GM12878 (cell line): ENCODE measurements at regions not wholly inside any gene's neighbourhood (a gene's known extent, or its start where the extent isn't known, plus 50 kb on each side); places are given as distances from the start of the nearest gene placed in this dataset.

Experiments used
- ATAC-seq: fragments of 200-7000 bp; cut with Tn5 transposase; 3 replicates; pipeline ENCODE4 v1.9.1; 2020; ENCODE audit warnings: mild to moderate bottlenecking, moderate library complexity
- BruUV-seq: library from RNA; stranded (reverse); fragments of 400-500 nt; replicated peaks from 2 replicates; lab custom pipeline; 2021; lab: Mats Ljungman, UMichigan
- CTCF ChIA-PET: fragments of 300-600 bp; sonication (Branson Sonifier 250); formaldehyde crosslinking; extraction: SDS; loops from one replicate; lab custom pipeline; 2021; ENCODE audit warnings: inconsistent platforms; lab: Yijun Ruan, JAX
- POLR2A ChIA-PET: fragments of 350-600 bp; formaldehyde crosslinking; extraction: SDS; loops from one replicate; lab custom pipeline; 2021; ENCODE audit warnings: inconsistent platforms; lab: Charles Lee
- RAD21 ChIA-PET: fragments of 300-600 bp; sonication (Branson Sonifier 250); formaldehyde crosslinking; loops from one replicate; lab custom pipeline; 2023; ENCODE audit warnings: antibody characterized with exemption; ENCODE audit not compliant: unreplicated experiment; lab: Charles Lee
- SMC1A ChIA-PET: fragments of 300-600 bp; sonication (Branson Sonifier 250); formaldehyde crosslinking; loops from one replicate; lab custom pipeline; 2023; ENCODE audit not compliant: unreplicated experiment, uncharacterized antibody; lab: Charles Lee
- DNase-seq: peaks from one replicate; pipeline ENCODE4 v3.0.0-alpha.2; 2011; ENCODE audit warnings: low read depth, low spot score
- FAIRE-seq: peaks from 3 replicates; lab custom pipeline; 2011; peaks lifted over from hg19 to GRCh38; lab: Jason Lieb, UNC
- H2AFZ ChIP-seq: 2 replicates; pipeline ENCODE4 v1.6.0; 2011; ENCODE audit warnings: low read depth, low read length, control low read depth; ENCODE audit not compliant: control insufficient read depth
- H3K27ac ChIP-seq: 2 replicates; pipeline ENCODE4 v1.5.1; 2011; ENCODE audit warnings: control low read depth; ENCODE audit not compliant: control insufficient read depth, insufficient read depth
- H3K27me3 ChIP-seq, 2 experiments: replicated peaks in 1 of 2; 2 replicates each; pipeline versions ENCODE4 v1.6.0 to v1.6.1; 2011; ENCODE audit warnings: low read length in 1 of 2; ENCODE audit not compliant: control insufficient read depth in 2 of 2, insufficient read depth in 2 of 2
- H3K36me3 ChIP-seq, 2 experiments: 2 replicates each; pipeline ENCODE4 v1.5.1; 2011; ENCODE audit warnings: low read length in 1 of 2; ENCODE audit not compliant: control insufficient read depth in 2 of 2, insufficient read depth in 2 of 2
- H3K4me1 ChIP-seq: 2 replicates; pipeline ENCODE4 v1.6.1; 2011; ENCODE audit warnings: mild to moderate bottlenecking, low read length, moderate library complexity, mixed read lengths; ENCODE audit not compliant: control insufficient read depth, insufficient read depth
- H3K4me2 ChIP-seq: 2 replicates; pipeline ENCODE4 v1.6.0; 2011; ENCODE audit warnings: control low read depth; ENCODE audit not compliant: control insufficient read depth, insufficient read depth
- H3K4me3 ChIP-seq: fragments of 200-600 bp; sonication (generic); 2 replicates; pipeline ENCODE4 v1.5.1; 2016
- H3K79me2 ChIP-seq: 2 replicates; pipeline ENCODE4 v1.6.0; 2011; ENCODE audit warnings: low read length; ENCODE audit not compliant: control insufficient read depth, insufficient read depth
- H3K9ac ChIP-seq: 2 replicates; pipeline ENCODE4 v1.8.0; 2011; ENCODE audit warnings: low read length, control low read depth, mixed read lengths; ENCODE audit not compliant: control insufficient read depth, insufficient read depth
- H3K9me3 ChIP-seq: replicated peaks from 3 replicates; pipeline ENCODE4 v1.5.1; 2011; ENCODE audit warnings: mild to moderate bottlenecking, low read length; ENCODE audit not compliant: control insufficient read depth, insufficient read depth
- H4K20me1 ChIP-seq: 2 replicates; pipeline ENCODE4 v1.6.0; 2011; ENCODE audit not compliant: control insufficient read depth, insufficient read depth
- MYB ChIP-seq: fragments of 150-350 bp; IDR thresholded peaks from 2 replicates; pipeline ENCODE4 v1.6.1; 2014; ENCODE audit warnings: mild to moderate bottlenecking, low read depth, low read length, borderline replicate concordance
- PAX8 ChIP-seq: fragments of 450-650 bp; IDR thresholded peaks from 2 replicates; pipeline ENCODE4 v1.6.1; 2017; ENCODE audit warnings: mild to moderate bottlenecking, moderate library complexity
- PRDM15 ChIP-seq: fragments of 450-650 bp; formaldehyde crosslinking; IDR thresholded peaks from 2 replicates; pipeline ENCODE4 v1.4.0; 2020; ENCODE audit warnings: mild to moderate bottlenecking, moderate library complexity
- SREBF1 ChIP-seq: IDR thresholded peaks from 2 replicates; pipeline ENCODE4 v1.6.1; 2012; ENCODE audit warnings: mild to moderate bottlenecking, low read length
- STAT1 ChIP-seq: fragments of 450-650 bp; conservative IDR thresholded peaks from 2 replicates; pipeline ENCODE4 v1.6.1; 2014; ENCODE audit warnings: antibody characterized with exemption, mild to moderate bottlenecking
- STAT3 ChIP-seq: IDR thresholded peaks from 2 replicates; pipeline ENCODE4 v1.6.1; 2011; ENCODE audit warnings: low read depth, low read length, improper control_type of control experiment
- ZNF217 ChIP-seq: fragments of 450-650 bp; IDR thresholded peaks from 2 replicates; pipeline ENCODE4 v1.6.1; 2017; ENCODE audit warnings: antibody characterized with exemption, mild to moderate bottlenecking
- ZNF622 ChIP-seq: fragments of 450-650 bp; IDR thresholded peaks from 2 replicates; pipeline ENCODE4 v1.6.1; 2017; ENCODE audit warnings: mild to moderate bottlenecking, inconsistent platforms
- WGBS: methylation state at CpG from one replicate; pipeline ENCODE4 v1.1.6; 2016; ENCODE audit warnings: low lambda C conversion rate; ENCODE audit not compliant: insufficient replicate concordance, insufficient coverage; ENCODE audit errors: missing lambda C conversion rate; 5-methylcytosine and 5-hydroxymethylcytosine counted together
- in situ Hi-C: fragments of 300-500 bp; cut with MboI; formaldehyde crosslinking; loops from 9 replicates; pipeline ENCODE4 v1.14.3; 2018; ENCODE audit warnings: mixed read lengths
- intact Hi-C: fragments of 100-400 bp; cut with micrococcal nuclease; formaldehyde crosslinking; loops from one replicate; pipeline ENCODE4 v1.14.2; 2022; ENCODE audit not compliant: unreplicated experiment
- TF ChIP-seq, protein P1 (sequence below): IDR thresholded peaks from 2 replicates; pipeline ENCODE4 v1.6.1; 2012; ENCODE audit warnings: low read depth, low read length, improper control_type of control experiment

DNA sequence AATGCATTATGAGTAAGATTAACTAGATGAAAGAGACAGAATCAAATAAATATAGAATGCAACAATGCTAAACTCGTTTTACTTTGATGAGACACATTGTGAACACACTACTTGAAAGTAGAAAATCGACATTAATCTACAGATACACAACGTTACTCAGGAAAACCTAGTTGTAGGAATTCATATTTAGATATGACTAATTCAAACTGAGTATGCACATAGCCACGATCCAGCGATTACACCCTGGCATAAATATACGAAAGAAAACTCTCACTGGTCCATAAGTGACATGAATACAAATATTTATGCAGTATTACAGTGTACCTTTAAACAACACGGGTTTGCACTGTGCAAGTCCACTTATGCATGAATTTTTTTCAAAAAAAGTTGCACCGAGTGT, 485.6 kb downstream of the TMX3 start:
- intact Hi-C loops (no loop called here), in situ Hi-C loops (no loop called here)
- no peaks in the 10 kb centered on the region for H3K4me1 ChIP-seq
- no peak for DNase-seq
- no peak overlapping the region for H3K4me2 ChIP-seq
- H2AFZ ChIP-seq: no peak overlapping the region
- no peak for FAIRE-seq
- no peaks in the 10 kb centered on the region for H3K36me3 ChIP-seq
- no peak for ATAC-seq
- no peaks in the 10 kb centered on the region for H3K79me2 ChIP-seq
- H3K27me3 ChIP-seq: no peaks in the 10 kb centered on the region
- H3K27ac ChIP-seq: no peak overlapping the region
- RAD21 ChIA-PET: no interaction called here
- 16% methylated on average over 8 of the region's 8 CpGs for WGBS
- no peak overlapping the region for H3K4me3 ChIP-seq
- SMC1A ChIA-PET: no interaction called here
- no TSS peak for BruUV-seq
- POLR2A ChIA-PET: no interaction called here
- no peaks in the 10 kb centered on the region for H3K9me3 ChIP-seq
- CTCF ChIA-PET: no interaction called here
- no peak overlapping the region for H3K9ac ChIP-seq
- H4K20me1 ChIP-seq: no peaks in the 10 kb centered on the region
- TF ChIP-seq ZNF217: no peak
- TF ChIP-seq PRDM15 (CRISPR knock-in tag): no peak

- no peak for ATAC-seq
- FAIRE-seq: no peak
- Histone ChIP-seq H3K4me1 (no peaks in the 10 kb centered on the region), H3K4me3 (no peak overlapping the region), H4K20me1 (no peaks in the 10 kb centered on the region), H3K4me2 (no peak overlapping the region), H3K27ac (no peak overlapping the region), H3K27me3 (no peaks in the 10 kb centered on the region), H3K36me3 (no peaks in the 10 kb centered on the region), H3K9me3 (no peaks in the 10 kb centered on the region), H3K9ac (no peak overlapping the region), H2AFZ (no peak overlapping the region), H3K79me2 (no peaks in the 10 kb centered on the region)
- ChIA-PET RAD21 (no interaction called here), CTCF (no interaction called here), SMC1A (interaction anchor here (0.6 to 1.0 kb wide), 2 partner anchors 9 to 294 kb away, joined by 3 read pairs; no protein-coding TSS in a partner anchor), POLR2A (no interaction called here)
- intact Hi-C loops (no loop called here), in situ Hi-C loops (no loop called here)
- no TSS peak for BruUV-seq
- DNase-seq: no peak
- WGBS: 0% methylated on average over 1 of the region's 1 CpG
- TF ChIP-seq, protein P1, sequence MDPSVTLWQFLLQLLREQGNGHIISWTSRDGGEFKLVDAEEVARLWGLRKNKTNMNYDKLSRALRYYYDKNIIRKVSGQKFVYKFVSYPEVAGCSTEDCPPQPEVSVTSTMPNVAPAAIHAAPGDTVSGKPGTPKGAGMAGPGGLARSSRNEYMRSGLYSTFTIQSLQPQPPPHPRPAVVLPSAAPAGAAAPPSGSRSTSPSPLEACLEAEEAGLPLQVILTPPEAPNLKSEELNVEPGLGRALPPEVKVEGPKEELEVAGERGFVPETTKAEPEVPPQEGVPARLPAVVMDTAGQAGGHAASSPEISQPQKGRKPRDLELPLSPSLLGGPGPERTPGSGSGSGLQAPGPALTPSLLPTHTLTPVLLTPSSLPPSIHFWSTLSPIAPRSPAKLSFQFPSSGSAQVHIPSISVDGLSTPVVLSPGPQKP: no peak
- TF ChIP-seq PRDM15 (CRISPR knock-in tag): no peak
- no peak for TF ChIP-seq STAT3
- no peak for TF ChIP-seq ZNF622
- TF ChIP-seq MYB: no peak
- TF ChIP-seq PAX8: no peak
- no peak for TF ChIP-seq STAT1
- TF ChIP-seq SREBF1: no peak
Measured at GRCh38 chr18:68221111-68221724, 493.7 kb downstream of the TMX3 start.
